ENCODE measurements at regions not wholly inside any gene's neighbourhood (a gene's known extent, or its start where the extent isn't known, plus 50 kb on each side); places are given as distances from the start of the nearest gene placed in this dataset.

DNA sequence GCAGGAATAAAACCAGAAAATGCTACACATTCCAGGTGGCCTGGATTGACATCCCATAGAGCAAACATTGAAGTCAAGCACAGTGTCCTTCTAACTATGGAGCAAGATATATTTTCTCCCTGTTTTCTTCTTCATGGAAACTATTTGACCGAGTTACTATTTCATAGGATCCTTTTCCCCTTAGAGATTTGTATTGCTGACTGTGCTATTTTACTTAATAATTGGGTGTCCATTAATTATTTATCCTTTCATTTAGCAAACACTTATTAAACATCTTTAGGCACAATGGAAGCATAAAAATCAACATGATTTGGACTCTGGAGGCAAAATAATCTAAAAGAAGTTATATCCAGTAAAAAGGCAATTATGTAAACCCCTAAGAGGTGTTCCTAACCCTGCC is 782.8 kb upstream of the ACVR2A start:
- TF ChIP-seq EZH2 (IDR thresholded peaks at IDR 0.05; ENCODE audit: low read depth) (no peak), CTCF (conservative IDR thresholded peaks at IDR 0.05) (no peak)
